ENCODE measurements at regions not wholly inside any gene's neighbourhood (a gene's known extent, or its start where the extent isn't known, plus 50 kb on each side); places are given as distances from the start of the nearest gene placed in this dataset.

- Histone ChIP-seq H3K9ac (no peak overlapping the region), H3K27me3 (ENCODE audit: control insufficient read depth, insufficient read depth, low read length) (no peaks in the 10 kb centered on the region), H3K9me3 (ENCODE audit: control insufficient read depth, low read length) (no peaks in the 10 kb centered on the region), H3K36me3 (ENCODE audit: control insufficient read depth, insufficient read depth, low read length) (no peaks in the 10 kb centered on the region), H3K79me2 (no peaks in the 10 kb centered on the region), H3K27ac (no peak overlapping the region), H2AFZ (no peak overlapping the region), H3K4me1 (no peaks in the 10 kb centered on the region), H3K4me3 (ENCODE audit: low read depth, low read length) (no peak overlapping the region), H3K4me2 (ENCODE audit: low read length) (no peak overlapping the region)
- no peak for TF ChIP-seq CTCF (IDR thresholded peaks at IDR 0.05)
Measured at GRCh38 chr18:66676699-66677098, 72.8 kb upstream of the CDH19 start.

- Histone ChIP-seq H2AFZ (no peak overlapping the region), H3K4me3 (ENCODE audit: low read depth, low read length) (no peak overlapping the region), H3K9ac (no peak overlapping the region), H3K4me2 (ENCODE audit: low read length) (no peak overlapping the region), H3K4me1 (no peaks in the 10 kb centered on the region), H3K27me3 (ENCODE audit: control insufficient read depth, insufficient read depth, low read length) (no peaks in the 10 kb centered on the region), H3K36me3 (ENCODE audit: control insufficient read depth, insufficient read depth, low read length) (no peaks in the 10 kb centered on the region), H3K27ac (no peak overlapping the region), H3K79me2 (no peaks in the 10 kb centered on the region), H3K9me3 (ENCODE audit: control insufficient read depth, low read length) (no peaks in the 10 kb centered on the region)
- TF ChIP-seq CTCF (IDR thresholded peaks at IDR 0.05), result no peak
Measured at GRCh38 chr18:66674286-66674685, 70.4 kb upstream of the CDH19 start.

- Histone ChIP-seq H3K79me2 (no peaks in the 10 kb centered on the region), H3K36me3 (ENCODE audit: control insufficient read depth, insufficient read depth, low read length) (no peaks in the 10 kb centered on the region), H3K4me1 (no peaks in the 10 kb centered on the region), H3K27me3 (ENCODE audit: control insufficient read depth, insufficient read depth, low read length) (no peaks in the 10 kb centered on the region), H3K9ac (no peak overlapping the region), H2AFZ (no peak overlapping the region), H3K4me3 (ENCODE audit: low read depth, low read length) (no peak overlapping the region), H3K9me3 (ENCODE audit: control insufficient read depth, low read length) (no peaks in the 10 kb centered on the region), H3K4me2 (ENCODE audit: low read length) (no peak overlapping the region), H3K27ac (no peak overlapping the region)
- no peak for TF ChIP-seq CTCF (IDR thresholded peaks at IDR 0.05)
Measured at GRCh38 chr18:66668706-66669105, 64.8 kb upstream of the CDH19 start.

- Histone ChIP-seq H2AFZ (no peak overlapping the region), H3K9me3 (ENCODE audit: control insufficient read depth, low read length) (no peaks in the 10 kb centered on the region), H3K9ac (no peak overlapping the region), H3K36me3 (ENCODE audit: control insufficient read depth, insufficient read depth, low read length) (no peaks in the 10 kb centered on the region), H3K79me2 (no peaks in the 10 kb centered on the region), H3K4me1 (no peaks in the 10 kb centered on the region), H3K4me3 (ENCODE audit: low read depth, low read length) (no peak overlapping the region), H3K27ac (no peak overlapping the region), H3K4me2 (ENCODE audit: low read length) (no peak overlapping the region), H3K27me3 (ENCODE audit: control insufficient read depth, insufficient read depth, low read length) (no peaks in the 10 kb centered on the region)
- no peak for TF ChIP-seq CTCF (IDR thresholded peaks at IDR 0.05)
Measured at GRCh38 chr18:66662632-66663031, 58.7 kb upstream of the CDH19 start.

DNA sequence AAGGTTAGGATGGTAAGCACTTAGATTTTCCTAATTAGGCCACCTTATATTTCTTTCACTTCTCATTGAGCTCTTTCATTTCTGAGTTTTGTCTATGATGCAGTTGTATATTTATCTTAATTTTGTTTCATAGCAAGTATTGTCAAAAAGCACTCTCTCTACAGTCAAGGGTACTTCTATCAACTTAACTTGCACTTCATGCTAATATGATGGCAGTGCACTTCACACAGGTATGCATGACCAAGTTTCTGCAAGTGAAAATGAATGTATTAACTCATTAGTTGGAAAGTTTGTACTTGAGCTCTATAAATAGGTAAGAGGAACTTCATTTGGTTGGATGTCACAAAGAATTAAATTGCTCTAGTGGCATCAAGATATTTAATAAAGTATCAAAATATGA is 51.5 kb upstream of the CDH19 start:
- no peak overlapping the region for H2AFZ ChIP-seq
- no peaks in the 10 kb centered on the region for H3K27me3 ChIP-seq (ENCODE audit: control insufficient read depth, insufficient read depth, low read length)
- H3K4me2 ChIP-seq (ENCODE audit: low read length), result no peak overlapping the region
- no peak overlapping the region for H3K27ac ChIP-seq
- H3K9ac ChIP-seq, result no peak overlapping the region
- no peaks in the 10 kb centered on the region for H3K4me1 ChIP-seq
- H3K36me3 ChIP-seq (ENCODE audit: control insufficient read depth, insufficient read depth, low read length), result no peaks in the 10 kb centered on the region
- H3K79me2 ChIP-seq, result no peaks in the 10 kb centered on the region
- no peak for TF ChIP-seq CTCF (IDR thresholded peaks at IDR 0.05)
- H3K9me3 ChIP-seq (ENCODE audit: control insufficient read depth, low read length), result no peaks in the 10 kb centered on the region
- H3K4me3 ChIP-seq (ENCODE audit: low read depth, low read length), result no peak overlapping the region
